ENCODE measurements at regions not wholly inside any gene's neighbourhood (a gene's known extent, or its start where the extent isn't known, plus 50 kb on each side); places are given as distances from the start of the nearest gene placed in this dataset.

- Mint-ChIP-seq H3K36me3 (ENCODE audit: insufficient read depth) (peaks cover 17% of the 10 kb centered on the region), H3K27ac (peak overlapping the region; percentile 12 to 75), H3K9me3 (peaks cover 0 to 7% of the 10 kb centered on the region in 2 donors), H3K4me3 (peak overlapping the region in 1 of 2 donors; percentile 82), H3K27me3 (no peaks in the 10 kb centered on the region), H3K4me1 (ENCODE audit: low read depth in 2 of 2) (peaks cover 25 to 47% of the 10 kb centered on the region in 2 donors)
- ATAC-seq (replicated peaks), result no peak
- DNase-seq, result no peak
These were observed 236.3 kb downstream of the BCAS1 start for GRCh38 chr20:53834062-53834442.

GRCh38 chr20:53833333-53834061, 236.9 kb downstream of the BCAS1 start:
- Mint-ChIP-seq H3K36me3 (ENCODE audit: insufficient read depth) (peaks cover 13% of the 10 kb centered on the region), H3K4me3 (peak overlapping the region in 1 of 2 donors; percentile 82), H3K9me3 (peaks cover 0 to 7% of the 10 kb centered on the region in 2 donors), H3K27ac (peak overlapping the region; percentile 12 to 75), H3K4me1 (ENCODE audit: low read depth in 2 of 2) (peaks cover 28 to 53% of the 10 kb centered on the region in 2 donors), H3K27me3 (no peaks in the 10 kb centered on the region)
- ATAC-seq (replicated peaks) (no peak), DNase-seq (no peak)

- Mint-ChIP-seq H3K27ac (peak overlapping the region in 1 of 2 donors; percentile 64), H3K9me3 (peaks cover 0 to under 1% of the 10 kb centered on the region in 2 donors), H3K4me1 (ENCODE audit: low read depth in 2 of 2) (peaks cover 28 to 58% of the 10 kb centered on the region in 2 donors), H3K4me3 (no peak overlapping the region), H3K36me3 (ENCODE audit: insufficient read depth) (peaks cover 8% of the 10 kb centered on the region), H3K27me3 (no peaks in the 10 kb centered on the region)
- DNase-seq, result no peak
- ATAC-seq (replicated peaks), result no peak
These were observed 237.9 kb downstream of the BCAS1 start for GRCh38 chr20:53832499-53832898.

GRCh38 chr20:53831812-53832211, 238.2 kb upstream of the ZNF217 start:
- Mint-ChIP-seq H3K4me3 (peak overlapping the region in 1 of 2 donors; percentile 4), H3K27me3 (no peaks in the 10 kb centered on the region), H3K9me3 (no peaks in the 10 kb centered on the region), H3K36me3 (ENCODE audit: insufficient read depth) (peaks cover 6% of the 10 kb centered on the region), H3K4me1 (ENCODE audit: low read depth in 2 of 2) (peaks cover 27 to 56% of the 10 kb centered on the region in 2 donors), H3K27ac (no peak overlapping the region)
- ATAC-seq (replicated peaks) (no peak), DNase-seq (no peak)

- Mint-ChIP-seq H3K4me1 (ENCODE audit: low read depth in 2 of 2) (peaks cover 27 to 60% of the 10 kb centered on the region in 2 donors), H3K36me3 (ENCODE audit: insufficient read depth) (peaks cover 6% of the 10 kb centered on the region), H3K4me3 (no peak overlapping the region), H3K27me3 (no peaks in the 10 kb centered on the region), H3K27ac (no peak overlapping the region), H3K9me3 (no peaks in the 10 kb centered on the region)
- no peak for ATAC-seq (replicated peaks)
- no peak for DNase-seq
These were observed 237.6 kb upstream of the ZNF217 start for GRCh38 chr20:53831228-53831627.

GRCh38 chr20:53829724-53830521, 236.3 kb upstream of the ZNF217 start:
- ATAC-seq (replicated peaks), result peak; percentile 56
- Mint-ChIP-seq H3K27ac (peak overlapping the region; percentile 38 to 96), H3K9me3 (no peaks in the 10 kb centered on the region), H3K27me3 (no peaks in the 10 kb centered on the region), H3K36me3 (ENCODE audit: insufficient read depth) (peaks cover 2% of the 10 kb centered on the region), H3K4me3 (peak overlapping the region; percentile 60 to 82), H3K4me1 (ENCODE audit: low read depth in 2 of 2) (peaks cover 21 to 52% of the 10 kb centered on the region in 2 donors)
- DNase-seq, result no peak

- peak; percentile 80 for ATAC-seq (replicated peaks)
- Mint-ChIP-seq H3K36me3 (ENCODE audit: insufficient read depth) (no peaks in the 10 kb centered on the region), H3K27me3 (no peaks in the 10 kb centered on the region), H3K9me3 (no peaks in the 10 kb centered on the region), H3K4me3 (peak overlapping the region; percentile 60 to 82), H3K27ac (peak overlapping the region; percentile 38 to 96), H3K4me1 (ENCODE audit: low read depth in 2 of 2) (peaks cover 21 to 46% of the 10 kb centered on the region in 2 donors)
- no peak for DNase-seq
These were observed 235.7 kb upstream of the ZNF217 start for GRCh38 chr20:53829255-53829723.

GRCh38 chr20:53828682-53829254, 235.1 kb upstream of the ZNF217 start:
- no peaks in the 10 kb centered on the region for H3K9me3 Mint-ChIP-seq
- H3K4me1 Mint-ChIP-seq (ENCODE audit: low read depth in 2 of 2), result peaks cover 18 to 41% of the 10 kb centered on the region in 2 donors
- H3K4me3 Mint-ChIP-seq, result peak overlapping the region; percentile 60 to 82
- DNase-seq (no peak), ATAC-seq (replicated peaks) (peak; percentile 28)
- H3K36me3 Mint-ChIP-seq (ENCODE audit: insufficient read depth), result no peaks in the 10 kb centered on the region
- no peaks in the 10 kb centered on the region for H3K27me3 Mint-ChIP-seq
- peak overlapping the region; percentile 38 to 96 for H3K27ac Mint-ChIP-seq

- Mint-ChIP-seq H3K4me1 (ENCODE audit: low read depth in 2 of 2) (peaks cover 15 to 37% of the 10 kb centered on the region in 2 donors), H3K27ac (peak overlapping the region; percentile 38 to 96), H3K9me3 (no peaks in the 10 kb centered on the region), H3K36me3 (ENCODE audit: insufficient read depth) (no peaks in the 10 kb centered on the region), H3K27me3 (no peaks in the 10 kb centered on the region), H3K4me3 (peak overlapping the region; percentile 60 to 82)
- no peak for ATAC-seq (replicated peaks)
- no peak for DNase-seq
These were observed 234.5 kb upstream of the ZNF217 start for GRCh38 chr20:53828088-53828681.

GRCh38 chr20:53827292-53828087, 233.9 kb upstream of the ZNF217 start:
- Mint-ChIP-seq H3K4me3 (no peak overlapping the region), H3K27me3 (no peaks in the 10 kb centered on the region), H3K4me1 (ENCODE audit: low read depth in 2 of 2) (peaks cover 17 to 37% of the 10 kb centered on the region in 2 donors), H3K36me3 (ENCODE audit: insufficient read depth) (no peaks in the 10 kb centered on the region), H3K27ac (peak overlapping the region in 1 of 2 donors; percentile 38), H3K9me3 (no peaks in the 10 kb centered on the region)
- no peak for ATAC-seq (replicated peaks)
- no peak for DNase-seq

- peak overlapping the region; percentile 13 to 83 for H3K27ac Mint-ChIP-seq
- no peaks in the 10 kb centered on the region for H3K9me3 Mint-ChIP-seq
- H3K4me1 Mint-ChIP-seq (ENCODE audit: low read depth in 2 of 2), result peaks cover 17 to 37% of the 10 kb centered on the region in 2 donors
- no peak overlapping the region for H3K4me3 Mint-ChIP-seq
- DNase-seq (no peak), ATAC-seq (replicated peaks) (no peak)
- H3K36me3 Mint-ChIP-seq (ENCODE audit: insufficient read depth), result no peaks in the 10 kb centered on the region
- no peaks in the 10 kb centered on the region for H3K27me3 Mint-ChIP-seq
These were observed 233.1 kb upstream of the ZNF217 start for GRCh38 chr20:53826597-53827291.

GRCh38 chr20:53826090-53826489, 232.5 kb upstream of the ZNF217 start:
- peak overlapping the region; percentile 13 to 83 for H3K27ac Mint-ChIP-seq
- no peaks in the 10 kb centered on the region for H3K36me3 Mint-ChIP-seq (ENCODE audit: insufficient read depth)
- ATAC-seq (replicated peaks) (no peak), DNase-seq (no peak)
- peaks cover 17 to 37% of the 10 kb centered on the region in 2 donors for H3K4me1 Mint-ChIP-seq (ENCODE audit: low read depth in 2 of 2)
- no peaks in the 10 kb centered on the region for H3K9me3 Mint-ChIP-seq
- H3K4me3 Mint-ChIP-seq, result no peak overlapping the region
- H3K27me3 Mint-ChIP-seq, result no peaks in the 10 kb centered on the region
